GM21360 (cell line): ENCODE measurements at regions not wholly inside any gene's neighbourhood (a gene's known extent, or its start where the extent isn't known, plus 50 kb on each side); places are given as distances from the start of the nearest gene placed in this dataset.
"Not testable (repeated sequence)": the region's sequence is repeated elsewhere in the genome, so short reads cannot be mapped to it uniquely, and the experiment has no call there.

ENCODE experiments used
- ATAC-seq: cut with Tn5 transposase; IDR thresholded peaks from one replicate; pipeline ENCODE4 v1.9.1; 2021; ENCODE audit warnings: mild to moderate bottlenecking, moderate library complexity; ENCODE audit not compliant: unreplicated experiment

GRCh38 chr5:13249854-13250253, 694.6 kb downstream of the DNAH5 start:
- ATAC-seq, result no peak

- ATAC-seq, result no peak
Observed at GRCh38 chr5:13248253-13248652, 696.2 kb downstream of the DNAH5 start.

- ATAC-seq, result no peak
Observed at GRCh38 chr5:13246053-13246452, 698.4 kb downstream of the DNAH5 start.

- ATAC-seq, result no peak
Observed at GRCh38 chr5:13244151-13244550, 700.3 kb downstream of the DNAH5 start.

- ATAC-seq, result no peak
Observed at GRCh38 chr5:13227513-13227912, 717.0 kb downstream of the DNAH5 start.

GRCh38 chr5:13218518-13218917, 726.0 kb downstream of the DNAH5 start:
- no peak for ATAC-seq

- no peak for ATAC-seq
Observed at GRCh38 chr5:13217636-13218035, 726.9 kb downstream of the DNAH5 start.

GRCh38 chr5:13215806-13216205, 728.7 kb downstream of the DNAH5 start:
- no peak for ATAC-seq

GRCh38 chr5:13215370-13215769, 729.1 kb downstream of the DNAH5 start:
- no peak for ATAC-seq

GRCh38 chr5:13214182-13214581, 730.3 kb downstream of the DNAH5 start:
- no peak for ATAC-seq

- no peak for ATAC-seq
Observed at GRCh38 chr5:13212886-13213285, 731.6 kb downstream of the DNAH5 start.

GRCh38 chr5:13211064-13211463, 733.4 kb downstream of the DNAH5 start:
- no peak for ATAC-seq

- no peak for ATAC-seq
Observed at GRCh38 chr5:13207112-13207511, 737.4 kb downstream of the DNAH5 start.

GRCh38 chr5:13201022-13201421, 743.5 kb downstream of the DNAH5 start:
- ATAC-seq, result no peak

GRCh38 chr5:13198226-13198625, 746.3 kb downstream of the DNAH5 start:
- ATAC-seq, result not testable (repeated sequence)

GRCh38 chr5:13189532-13189931, 755.0 kb downstream of the DNAH5 start:
- no peak for ATAC-seq

GRCh38 chr5:13188371-13188770, 756.1 kb downstream of the DNAH5 start:
- ATAC-seq, result no peak

GRCh38 chr5:13187186-13187585, 757.3 kb downstream of the DNAH5 start:
- ATAC-seq, result no peak

GRCh38 chr5:13186177-13186576, 758.3 kb downstream of the DNAH5 start:
- no peak for ATAC-seq

GRCh38 chr5:13179407-13180087, 764.9 kb downstream of the DNAH5 start:
- ATAC-seq, result no peak

- no peak for ATAC-seq
Observed at GRCh38 chr5:13143630-13144029, 800.9 kb downstream of the DNAH5 start.

GRCh38 chr5:13143214-13143613, 801.3 kb downstream of the DNAH5 start:
- ATAC-seq, result no peak

- ATAC-seq, result no peak
Observed at GRCh38 chr5:13133951-13134350, 810.5 kb downstream of the DNAH5 start.
